T-cell (primary cell): ENCODE measurements at regions not wholly inside any gene's neighbourhood (a gene's known extent, or its start where the extent isn't known, plus 50 kb on each side); places are given as distances from the start of the nearest gene placed in this dataset.

Source experiments
- ATAC-seq, 4 experiments: fragments of 200-7000 bp in 3 of 4; fragments of 150-1000 bp in 1 of 4; cut with Tn5 transposase; replicated peaks in 1 of 4; 1 replicate in 3 of 4; 2 replicates in 1 of 4; pipeline ENCODE4 v1.10.0; 2021; ENCODE audit warnings: moderate library complexity in 3 of 4, mild to moderate bottlenecking in 2 of 4, moderate number of reproducible peaks in 1 of 4
- CTCF ChIA-PET, 2 donors: fragments of 300-600 bp; sonication (Branson Sonifier 250); formaldehyde crosslinking; loops; one replicate each; lab custom pipeline; 2022; ENCODE audit warnings: antibody characterized with exemption in 2 of 2; lab: Charles Lee
- POLR2A ChIA-PET, 2 donors: fragments of 300-600 bp; sonication (Branson Sonifier 250); formaldehyde crosslinking; loops; one replicate each; lab custom pipeline; 2022; ENCODE audit warnings: antibody characterized with exemption in 2 of 2; lab: Charles Lee
- DNase-seq, 35 experiments: peaks; one replicate each; pipeline versions ENCODE4 v3.0.0 to v3.0.0-alpha.2; 2013 to 2023
- H3K27ac ChIP-seq: one replicate; pipeline ENCODE4 v1.5.1; 2013; ENCODE audit warnings: low read length
- H3K27me3 ChIP-seq, 2 experiments: replicated peaks in 1 of 2; 1 replicate in 1 of 2; 2 replicates in 1 of 2; pipeline versions ENCODE4 v1.6.1 to v1.7.0; 2013; ENCODE audit warnings: low read length in 1 of 2, mixed read lengths in 1 of 2; ENCODE audit not compliant: control insufficient read depth in 2 of 2, insufficient read depth in 2 of 2; ENCODE audit errors: extremely low read depth in 1 of 2
- H3K36me3 ChIP-seq, 2 donors: 1 replicate in 1 of 2; 2 replicates in 1 of 2; pipeline versions ENCODE4 v1.6.1 to v1.7.0; 2013; ENCODE audit warnings: low read length in 1 of 2; ENCODE audit not compliant: control insufficient read depth in 2 of 2, insufficient read depth in 1 of 2; ENCODE audit errors: extremely low read depth in 1 of 2
- H3K4me1 ChIP-seq, 2 experiments: 1 replicate in 1 of 2; 2 replicates in 1 of 2; pipeline versions ENCODE4 v1.6.1 to v1.7.0; 2013; ENCODE audit warnings: low read length in 2 of 2, mixed read lengths in 1 of 2; ENCODE audit not compliant: insufficient read depth in 2 of 2, control insufficient read depth in 1 of 2; ENCODE audit errors: extremely low read depth in 1 of 2
- H3K4me3 ChIP-seq, 2 donors: 1 replicate in 1 of 2; 2 replicates in 1 of 2; pipeline versions ENCODE4 v1.5.1 to v1.7.0; 2013; ENCODE audit warnings: mild to moderate bottlenecking in 2 of 2, low read length in 1 of 2, moderate library complexity in 1 of 2; ENCODE audit not compliant: control insufficient read depth in 1 of 2; ENCODE audit errors: extremely low read depth in 1 of 2
- H3K9me3 ChIP-seq: 2 replicates; pipeline ENCODE4 v1.7.0; 2013
- H3K27ac Mint-ChIP-seq, 2 donors: one replicate each; pipeline ENCODE4 v1.8.0; 2020 to 2021; ENCODE audit warnings: mild to moderate bottlenecking in 2 of 2, mixed read lengths in 2 of 2
- H3K27me3 Mint-ChIP-seq, 2 donors: one replicate each; pipeline ENCODE4 v1.8.0; 2021 to 2022; ENCODE audit warnings: mixed read lengths in 2 of 2
- H3K36me3 Mint-ChIP-seq: one replicate; pipeline ENCODE4 v1.8.0; 2021; ENCODE audit warnings: mixed read lengths
- H3K4me1 Mint-ChIP-seq, 3 donors: one replicate each; pipeline ENCODE4 v1.8.0; 2020 to 2022; ENCODE audit warnings: mixed read lengths in 3 of 3, mild to moderate bottlenecking in 1 of 3
- H3K4me3 Mint-ChIP-seq, 3 donors: one replicate each; pipeline ENCODE4 v1.8.0; 2020 to 2022; ENCODE audit warnings: mild to moderate bottlenecking in 3 of 3, mixed read lengths in 3 of 3, moderate library complexity in 3 of 3
- H3K9me3 Mint-ChIP-seq, 3 donors: one replicate each; pipeline ENCODE4 v1.8.0; 2020 to 2022; ENCODE audit warnings: mixed read lengths in 3 of 3
- WGBS: methylation state at CpG from one replicate; pipeline ENCODE4 v1.1.5; 2013; ENCODE audit warnings: missing lambda C conversion rate; ENCODE audit not compliant: insufficient coverage; 5-methylcytosine and 5-hydroxymethylcytosine counted together

- 90% methylated on average over 3 of the region's 7 CpGs for WGBS
- Mint-ChIP-seq H3K4me1 (peaks cover 0 to 7% (median 3%) of the 10 kb centered on the region in 3 donors), H3K27ac (no peak overlapping the region), H3K27me3 (no peaks in the 10 kb centered on the region), H3K36me3 (peaks cover 15% of the 10 kb centered on the region), H3K9me3 (peaks cover 20 to 28% (median 20%) of the 10 kb centered on the region in 3 donors), H3K4me3 (no peak overlapping the region)
- Histone ChIP-seq H3K9me3 (no peaks in the 10 kb centered on the region), H3K4me1 (no peaks in the 10 kb centered on the region), H3K36me3 (no peaks in the 10 kb centered on the region), H3K4me3 (no peak overlapping the region), H3K27me3 (no peaks in the 10 kb centered on the region), H3K27ac (no peak overlapping the region)
- DNase-seq = no peak
- ChIA-PET POLR2A (no interaction called here), CTCF (interaction anchor here in 1 of 2 donors (0.6 kb wide), 1 partner anchor 74 kb away, joined by 5 read pairs; no protein-coding TSS in a partner anchor)
- no peak for ATAC-seq
Observed at GRCh38 chr3:67781871-67782270, 127.5 kb upstream of the SUCLG2 start.

GRCh38 chr3:67781218-67781617 lies 126.8 kb upstream of the SUCLG2 start:
- Histone ChIP-seq H3K36me3 (no peaks in the 10 kb centered on the region), H3K4me3 (no peak overlapping the region), H3K27ac (no peak overlapping the region), H3K4me1 (no peaks in the 10 kb centered on the region), H3K9me3 (no peaks in the 10 kb centered on the region), H3K27me3 (no peaks in the 10 kb centered on the region)
- peaks cover 20 to 28% (median 20%) of the 10 kb centered on the region in 3 donors for H3K9me3 Mint-ChIP-seq
- ChIA-PET CTCF (no interaction called here), POLR2A (no interaction called here)
- no peak overlapping the region for H3K4me3 Mint-ChIP-seq
- no peaks in the 10 kb centered on the region for H3K27me3 Mint-ChIP-seq
- H3K4me1 Mint-ChIP-seq = peaks cover 0 to 7% (median 3%) of the 10 kb centered on the region in 3 donors
- peaks cover 15% of the 10 kb centered on the region for H3K36me3 Mint-ChIP-seq
- ATAC-seq (no peak), DNase-seq (no peak)
- 85% methylated on average over 7 of the region's 11 CpGs for WGBS
- H3K27ac Mint-ChIP-seq = no peak overlapping the region

- DNase-seq (no peak), ATAC-seq (no peak)
- Histone ChIP-seq H3K9me3 (no peaks in the 10 kb centered on the region), H3K27ac (no peak overlapping the region), H3K4me1 (no peaks in the 10 kb centered on the region), H3K27me3 (no peaks in the 10 kb centered on the region), H3K4me3 (no peak overlapping the region), H3K36me3 (no peaks in the 10 kb centered on the region)
- Mint-ChIP-seq H3K9me3 (peaks cover 10 to 15% (median 10%) of the 10 kb centered on the region in 3 donors), H3K27ac (no peak overlapping the region), H3K36me3 (no peaks in the 10 kb centered on the region), H3K4me1 (no peaks in the 10 kb centered on the region), H3K4me3 (no peak overlapping the region), H3K27me3 (no peaks in the 10 kb centered on the region)
- ChIA-PET POLR2A (no interaction called here), CTCF (no interaction called here)
- 89% methylated on average over 7 of the region's 7 CpGs for WGBS
Observed at GRCh38 chr3:67774676-67775075, 120.3 kb upstream of the SUCLG2 start.

GRCh38 chr3:67765575-67765974 lies 111.2 kb upstream of the SUCLG2 start:
- no peak overlapping the region for H3K27ac Mint-ChIP-seq
- H3K4me1 Mint-ChIP-seq = no peaks in the 10 kb centered on the region
- Histone ChIP-seq H3K9me3 (no peaks in the 10 kb centered on the region), H3K4me3 (no peak overlapping the region), H3K27ac (no peak overlapping the region), H3K27me3 (peaks cover 0 to 5% of the 10 kb centered on the region in 2 experiments), H3K4me1 (no peaks in the 10 kb centered on the region), H3K36me3 (no peaks in the 10 kb centered on the region)
- ChIA-PET CTCF (no interaction called here), POLR2A (no interaction called here)
- H3K4me3 Mint-ChIP-seq = no peak overlapping the region
- H3K36me3 Mint-ChIP-seq = peaks cover 17% of the 10 kb centered on the region
- ATAC-seq (no peak), DNase-seq (no peak)
- H3K27me3 Mint-ChIP-seq = no peaks in the 10 kb centered on the region
- WGBS = no CpG with 5 or more reads among the region's 2 CpGs
- peaks cover 19 to 36% (median 33%) of the 10 kb centered on the region in 3 donors for H3K9me3 Mint-ChIP-seq

GRCh38 chr3:67745296-67745695 lies 90.9 kb upstream of the SUCLG2 start:
- Mint-ChIP-seq H3K27ac (no peak overlapping the region), H3K4me1 (peaks cover 21 to 27% (median 22%) of the 10 kb centered on the region in 3 donors), H3K4me3 (no peak overlapping the region), H3K9me3 (peaks cover 8 to 28% (median 11%) of the 10 kb centered on the region in 3 donors), H3K36me3 (peaks cover 10% of the 10 kb centered on the region), H3K27me3 (no peaks in the 10 kb centered on the region)
- ATAC-seq = no peak
- peaks cover 0 to 1% of the 10 kb centered on the region in 2 donors for H3K36me3 ChIP-seq
- no peak overlapping the region for H3K4me3 ChIP-seq
- no peaks in the 10 kb centered on the region for H3K27me3 ChIP-seq
- ChIA-PET CTCF (no interaction called here), POLR2A (interaction anchor here (0.7 kb wide), 2 partner anchors 8 to 1052 kb away, joined by 3 to 5 read pairs; no protein-coding TSS in a partner anchor)
- no peaks in the 10 kb centered on the region for H3K4me1 ChIP-seq
- no peak for DNase-seq
- H3K9me3 ChIP-seq = peaks cover 6% of the 10 kb centered on the region
- H3K27ac ChIP-seq = no peak overlapping the region
- WGBS = 100% methylated on average over 1 of the region's 1 CpG

GRCh38 chr3:67744699-67745098 lies 90.3 kb upstream of the SUCLG2 start:
- Histone ChIP-seq H3K4me3 (no peak overlapping the region), H3K36me3 (no peaks in the 10 kb centered on the region), H3K4me1 (no peaks in the 10 kb centered on the region), H3K9me3 (peaks cover 6% of the 10 kb centered on the region), H3K27ac (no peak overlapping the region), H3K27me3 (no peaks in the 10 kb centered on the region)
- DNase-seq = no peak
- Mint-ChIP-seq H3K27ac (peak overlapping the region in 1 of 2 donors; percentile 25), H3K4me1 (peaks cover 27 to 33% (median 28%) of the 10 kb centered on the region in 3 donors), H3K4me3 (no peak overlapping the region), H3K9me3 (peaks cover 8 to 25% (median 11%) of the 10 kb centered on the region in 3 donors), H3K27me3 (no peaks in the 10 kb centered on the region), H3K36me3 (peaks cover 10% of the 10 kb centered on the region)
- CTCF ChIA-PET = interaction anchor here (0.6 kb wide), 2 partner anchors 265 to 700 kb away, joined by 3 to 5 read pairs; no protein-coding TSS in a partner anchor
- no peak for ATAC-seq
- POLR2A ChIA-PET = interaction anchor here in 1 of 2 donors (0.7 kb wide), 1 partner anchor 7 kb away, joined by 3 read pairs; no protein-coding TSS in a partner anchor
